COLO668 (cell line): ENCODE measurements at regions not wholly inside any gene's neighbourhood (a gene's known extent, or its start where the extent isn't known, plus 50 kb on each side); places are given as distances from the start of the nearest gene placed in this dataset.
"Not testable (repeated sequence)": the region's sequence is repeated elsewhere in the genome, so short reads cannot be mapped to it uniquely, and the experiment has no call there.

Experiments
- DNase-seq: peaks from one replicate; lab custom pipeline; 2025; ENCODE audit not compliant: unreplicated experiment; lab: John Stamatoyannopoulos, UW

GRCh38 chr1:168421399-168422004 lies 122.3 kb downstream of the XCL2 start:
- no peak for DNase-seq

DNA sequence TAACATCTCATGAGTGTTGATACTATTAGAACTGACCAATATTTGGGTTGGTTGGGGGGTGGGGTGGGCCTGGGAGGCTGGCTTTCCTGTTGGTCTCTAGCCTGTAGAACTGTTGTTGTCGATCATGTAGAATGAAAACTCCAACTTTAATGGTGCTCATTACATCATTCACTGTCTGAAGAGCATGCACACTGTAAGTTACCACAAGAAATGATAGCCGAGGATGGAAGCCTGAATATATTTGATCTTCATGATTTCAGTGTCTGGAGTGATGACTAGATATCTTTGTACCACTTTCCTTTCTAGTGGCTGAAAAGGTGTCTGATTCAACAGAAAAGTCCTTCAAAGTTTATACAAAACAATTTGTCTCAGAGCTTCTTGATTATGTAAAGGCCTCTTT lies 123.6 kb downstream of the XCL2 start:
- DNase-seq: no peak

DNA sequence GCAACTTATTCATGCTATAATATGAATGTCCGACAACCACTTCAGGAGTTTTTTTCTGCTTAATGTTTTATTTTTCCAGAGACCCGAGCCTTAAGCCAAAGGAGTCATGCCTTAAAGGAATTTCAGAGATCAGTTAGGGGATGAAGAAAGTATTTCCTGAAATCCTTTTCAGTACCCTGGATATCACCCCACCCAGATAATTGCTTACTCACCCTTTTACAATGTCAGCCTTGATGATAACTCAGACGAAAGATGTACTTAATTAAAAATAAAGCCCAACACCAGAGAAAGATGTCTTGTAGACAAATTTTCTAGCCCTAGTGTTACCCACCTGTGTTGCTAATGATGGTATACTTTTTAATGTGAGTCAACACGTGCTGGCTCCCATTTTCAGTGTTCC lies 124.1 kb downstream of the XCL2 start:
- DNase-seq: no peak

- no peak for DNase-seq
Observed at GRCh38 chr1:168416220-168416619, 127.6 kb downstream of the XCL2 start.

DNA sequence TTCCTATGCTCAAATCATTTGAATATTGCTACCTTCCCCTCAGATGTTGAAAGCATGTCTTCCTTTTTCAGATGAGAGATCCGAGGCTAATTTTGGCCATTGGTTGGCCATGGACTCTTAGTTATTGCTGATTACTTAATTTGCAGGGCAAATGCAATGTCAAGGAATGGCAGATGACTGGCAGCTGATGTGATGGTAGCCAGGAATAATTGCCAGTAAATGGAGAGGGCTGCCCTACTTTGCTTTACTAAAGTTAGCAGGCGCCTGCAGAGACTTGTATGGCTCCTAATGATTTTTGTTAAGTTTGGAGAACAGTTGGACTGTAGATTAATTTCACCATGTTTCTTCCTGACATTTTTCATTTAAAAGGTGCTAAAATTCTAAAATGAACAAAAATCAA lies 128.9 kb downstream of the XCL2 start:
- DNase-seq: no peak

DNA sequence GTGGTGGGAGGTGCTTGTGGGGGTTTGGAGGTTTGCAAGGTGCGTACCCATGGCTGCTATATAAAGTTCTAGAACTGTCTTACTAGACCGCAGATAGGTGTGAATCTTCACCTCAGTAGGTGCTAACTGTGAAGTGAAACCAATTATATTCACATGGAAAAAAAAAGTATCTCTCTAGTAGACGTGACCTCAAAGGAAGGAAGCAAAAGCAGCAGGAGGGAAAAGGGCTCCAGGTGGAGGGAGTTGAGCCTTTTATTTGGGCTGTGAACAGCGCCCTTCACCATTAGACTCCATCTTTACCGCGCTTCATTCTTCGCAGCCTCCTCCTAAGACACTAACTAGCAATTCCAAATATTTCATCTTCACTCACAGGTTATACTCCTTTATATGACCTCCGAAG lies 129.8 kb downstream of the TBX19 start:
- no peak for DNase-seq

DNA sequence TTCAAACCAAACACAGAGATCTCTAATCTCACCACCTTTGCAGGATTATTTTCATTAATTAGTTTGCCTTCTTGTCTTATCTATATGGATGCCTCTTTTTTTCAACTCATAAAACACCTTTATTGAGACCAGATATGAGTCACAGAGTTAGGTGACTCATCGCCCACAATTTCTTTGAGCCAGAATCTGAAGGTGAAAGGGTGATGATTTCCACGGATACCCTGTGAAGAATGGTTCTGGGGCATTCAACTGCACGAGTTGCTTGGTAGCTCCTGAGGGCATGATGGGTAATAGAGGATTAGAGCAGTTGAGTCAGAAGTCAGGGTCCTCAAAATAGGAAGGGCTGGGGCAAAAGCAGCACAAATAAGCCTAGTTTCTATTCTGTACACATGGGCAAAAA lies 128.2 kb downstream of the TBX19 start:
- peak; percentile 9 for DNase-seq

DNA sequence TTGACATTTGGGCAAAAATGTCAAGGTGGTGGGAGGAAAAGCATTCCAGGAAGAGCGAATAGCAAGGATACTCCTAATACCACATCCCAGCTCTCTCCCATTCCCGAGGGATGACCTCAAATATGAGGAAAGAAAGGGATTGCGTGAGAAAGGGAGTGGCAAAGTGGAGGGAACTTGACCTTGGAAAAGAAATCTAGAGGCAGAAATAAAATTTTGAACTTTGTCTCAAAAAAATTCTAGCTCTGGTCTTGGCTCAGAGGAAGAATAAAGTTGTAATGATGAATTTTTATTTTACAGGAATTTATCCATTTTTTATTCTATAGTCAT lies 127.8 kb downstream of the TBX19 start:
- DNase-seq: no peak

DNA sequence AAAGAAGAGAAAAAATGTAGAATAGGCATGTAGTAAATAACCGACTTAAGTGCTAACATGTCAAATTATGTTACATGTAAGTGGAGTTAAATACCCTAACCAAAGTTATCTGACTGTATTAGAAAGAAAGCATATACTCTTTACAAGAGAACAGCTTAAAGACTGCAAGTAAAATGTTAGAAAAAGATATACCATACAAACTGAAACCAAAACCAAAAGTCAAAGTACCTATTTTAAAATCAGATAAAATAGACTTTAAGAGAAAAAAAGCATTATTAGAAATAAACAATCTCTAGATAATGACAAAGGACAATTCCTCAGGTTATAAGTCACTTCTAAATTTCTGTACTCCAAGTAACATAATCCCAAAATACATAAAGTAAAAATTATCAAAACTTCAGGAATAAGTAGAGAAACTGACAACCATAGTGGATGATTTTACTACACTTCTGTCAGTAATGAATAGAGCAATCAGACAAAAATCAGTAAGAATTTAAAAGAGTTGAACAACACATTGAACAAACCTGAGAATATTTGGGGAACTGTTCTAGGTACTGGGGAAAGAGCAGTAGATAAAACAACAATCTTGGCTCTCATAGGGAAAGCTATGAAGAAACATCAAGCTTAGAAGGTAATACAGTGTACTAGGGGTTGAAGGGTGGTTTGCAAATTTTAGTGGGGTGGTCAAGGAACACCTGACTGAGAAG lies 127.3 kb downstream of the TBX19 start:
- DNase-seq: no peak

GRCh38 chr1:168405906-168406549 lies 125.4 kb downstream of the TBX19 start:
- no peak for DNase-seq

DNA sequence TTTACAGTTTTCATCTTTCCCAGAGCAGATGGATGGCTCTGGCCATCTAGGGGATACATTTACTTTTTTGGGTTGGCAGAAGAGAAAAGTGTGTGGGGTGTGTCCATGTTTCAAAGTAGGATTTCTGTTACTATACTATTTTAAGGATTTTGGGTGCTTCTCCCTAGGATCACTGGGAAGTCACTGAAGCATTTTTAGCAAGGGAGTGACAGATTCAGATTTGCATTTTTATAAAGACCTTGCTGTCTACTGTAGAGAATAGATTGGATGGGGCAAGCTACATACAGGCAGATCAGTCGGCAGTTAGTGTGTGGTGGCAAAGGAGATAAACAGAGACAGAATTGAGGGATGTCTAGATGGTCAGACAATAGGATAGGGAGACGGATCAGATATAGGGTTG lies 122.5 kb downstream of the TBX19 start:
- no peak for DNase-seq

GRCh38 chr1:168402466-168402865 lies 121.8 kb downstream of the TBX19 start:
- not testable (repeated sequence) for DNase-seq

DNA sequence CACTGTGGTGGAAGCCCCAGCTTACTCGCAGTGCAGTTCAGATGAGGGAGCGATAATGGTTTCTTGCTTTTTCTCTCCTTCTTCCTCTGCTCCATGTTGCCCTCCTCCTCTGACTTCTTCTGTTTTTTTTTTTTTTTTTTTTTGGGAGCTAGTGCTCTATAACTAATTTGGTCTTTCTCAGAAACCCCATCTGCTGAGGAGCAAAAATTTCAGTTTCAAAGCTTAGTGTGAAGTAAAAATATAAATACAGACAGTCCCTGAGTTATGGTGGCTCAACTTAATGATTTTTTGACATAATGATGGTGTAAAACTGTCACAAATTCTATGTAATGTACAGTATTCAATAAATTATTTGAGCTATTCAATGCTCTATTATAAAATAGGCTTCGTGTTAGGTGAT lies 120.7 kb downstream of the TBX19 start:
- no peak for DNase-seq

DNA sequence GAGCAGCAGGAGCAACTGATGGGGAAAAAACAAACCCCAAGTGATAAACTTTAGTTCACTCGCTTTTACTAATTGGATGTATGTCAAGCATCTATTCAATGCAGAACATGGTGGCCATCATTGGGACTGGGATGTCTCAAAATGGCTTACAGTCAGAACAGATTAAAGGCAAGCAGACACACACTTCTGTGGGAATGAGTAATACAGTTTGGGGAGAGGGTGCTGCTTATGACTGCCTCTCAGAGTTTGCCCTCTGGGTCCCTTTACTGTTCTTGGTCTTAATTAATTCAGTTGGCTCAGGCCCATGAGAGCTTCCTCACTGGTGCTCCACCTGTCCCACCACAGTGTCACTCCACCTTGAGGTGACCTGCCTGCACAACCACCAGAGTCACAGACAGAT lies 119.5 kb downstream of the TBX19 start:
- DNase-seq: no peak

- no peak for DNase-seq
Observed at GRCh38 chr1:168397806-168398205, 117.1 kb downstream of the TBX19 start.

DNA sequence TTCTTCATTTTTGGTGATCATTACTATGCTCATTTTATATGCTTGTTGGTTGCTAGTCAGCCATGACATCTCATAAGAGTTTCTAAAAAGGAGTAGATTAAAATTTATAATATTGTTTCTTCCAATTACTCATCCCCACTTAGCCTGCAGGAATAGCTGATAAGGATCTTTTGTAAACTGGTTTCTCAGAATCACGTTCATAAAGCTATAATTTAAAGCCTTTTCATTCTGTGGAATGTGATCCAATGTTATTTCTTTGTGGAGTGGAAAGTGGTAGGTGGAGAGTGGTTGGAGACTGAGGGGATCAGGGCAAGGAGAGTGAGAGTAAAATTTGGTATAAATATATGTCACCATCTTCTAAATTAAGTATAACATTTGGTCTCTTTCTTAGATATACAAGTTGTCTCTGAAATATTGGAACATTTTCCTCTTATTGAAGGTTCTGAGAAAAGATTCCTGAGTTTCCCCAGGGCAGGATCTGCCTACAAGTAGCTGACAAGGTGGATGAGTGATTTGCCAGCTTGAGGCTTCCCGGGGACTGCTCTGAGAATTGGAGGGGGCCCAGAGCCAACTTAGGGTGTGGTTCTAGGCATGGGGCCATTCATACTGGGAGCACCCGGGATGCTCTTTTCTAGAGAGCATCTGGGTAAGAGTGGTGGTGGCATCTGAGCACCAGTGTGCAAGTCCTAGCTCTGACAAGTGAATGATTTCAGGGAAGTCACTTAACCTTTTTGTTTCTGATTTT lies 116.4 kb downstream of the TBX19 start:
- no peak for DNase-seq

GRCh38 chr1:168396508-168396907 lies 115.8 kb downstream of the TBX19 start:
- DNase-seq: no peak

- no peak for DNase-seq
Observed at GRCh38 chr1:168394858-168395257, 114.2 kb downstream of the TBX19 start.

DNA sequence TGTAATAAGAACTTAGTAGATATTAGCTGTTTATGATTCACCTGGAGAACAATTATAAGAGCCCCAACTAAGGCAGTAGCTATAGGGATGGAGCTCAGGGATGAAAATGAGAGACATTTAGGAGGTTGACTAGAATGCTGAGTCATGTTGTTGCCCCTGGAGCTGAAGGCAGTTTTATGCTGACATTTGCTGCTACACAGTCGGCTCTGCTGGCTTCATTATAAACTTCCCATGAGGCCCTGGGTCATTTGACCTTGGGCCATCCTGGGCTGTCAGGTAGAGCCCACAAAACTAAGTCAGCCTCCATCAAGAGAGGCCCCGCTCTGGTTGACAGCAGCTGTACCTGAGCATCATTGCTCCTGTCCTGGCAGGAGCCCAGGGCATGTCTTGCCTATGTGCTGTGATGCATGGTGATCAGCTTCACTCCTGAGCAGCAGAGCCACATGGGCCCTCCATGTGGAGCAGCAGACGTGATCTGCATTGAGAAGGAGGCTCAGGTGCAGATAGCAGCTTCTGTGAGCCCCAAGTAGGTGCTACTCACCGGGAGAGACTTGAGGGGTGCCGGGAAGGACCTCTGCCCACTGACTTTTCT lies 112.4 kb downstream of the TBX19 start:
- DNase-seq: no peak

- DNase-seq: no peak
Observed at GRCh38 chr1:168391851-168392681, 111.4 kb downstream of the TBX19 start.

DNA sequence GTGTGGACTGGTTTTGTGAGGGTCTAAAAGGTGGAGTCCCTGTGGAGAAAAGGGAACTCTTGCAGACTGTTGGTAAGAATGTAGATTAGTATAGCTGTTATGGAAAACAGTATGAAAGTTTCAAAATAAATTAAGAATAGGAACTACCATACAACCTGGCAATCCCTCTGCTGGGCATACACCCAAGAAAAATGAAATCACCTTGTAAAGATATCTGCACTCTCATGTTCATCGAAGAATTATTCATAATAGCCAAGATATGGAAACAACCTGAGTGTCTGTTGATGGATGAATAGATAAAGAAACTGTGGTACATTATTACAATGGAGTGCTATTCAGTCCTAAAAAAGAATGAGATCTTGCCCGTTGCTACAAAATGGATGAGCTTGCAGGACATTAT lies 109.6 kb downstream of the TBX19 start:
- DNase-seq: no peak
